Superior temporal gyrus (tissue), 1 donor: ENCODE measurements at regions not wholly inside any gene's neighbourhood (a gene's known extent, or its start where the extent isn't known, plus 50 kb on each side); places are given as distances from the start of the nearest gene placed in this dataset.

Experiments
- DNase-seq: peaks from one replicate; pipeline ENCODE4 v3.0.0-alpha.2; 2016; ENCODE audit errors: extremely low spot score

GRCh38 chr15:77541421-77542181 lies 91.1 kb downstream of the LINGO1 start:
- peak; percentile 58 for DNase-seq

- no peak for DNase-seq
Measured at GRCh38 chr15:77540312-77541060, 92.2 kb downstream of the LINGO1 start.

- peak; percentile 18 for DNase-seq
Measured at GRCh38 chr15:77538793-77539497, 93.8 kb downstream of the LINGO1 start.

GRCh38 chr15:77538027-77538451 lies 94.7 kb downstream of the LINGO1 start:
- peak; percentile 81 for DNase-seq

- DNase-seq: no peak
Measured at GRCh38 chr15:77537006-77537405, 95.7 kb downstream of the LINGO1 start.

- no peak for DNase-seq
Measured at GRCh38 chr15:77535845-77536244, 96.9 kb downstream of the LINGO1 start.
